ENCODE measurements at regions not wholly inside any gene's neighbourhood (a gene's known extent, or its start where the extent isn't known, plus 50 kb on each side); places are given as distances from the start of the nearest gene placed in this dataset.
"Not testable (repeated sequence)": the region's sequence is repeated elsewhere in the genome, so short reads cannot be mapped to it uniquely, and the experiment has no call there.

DNA sequence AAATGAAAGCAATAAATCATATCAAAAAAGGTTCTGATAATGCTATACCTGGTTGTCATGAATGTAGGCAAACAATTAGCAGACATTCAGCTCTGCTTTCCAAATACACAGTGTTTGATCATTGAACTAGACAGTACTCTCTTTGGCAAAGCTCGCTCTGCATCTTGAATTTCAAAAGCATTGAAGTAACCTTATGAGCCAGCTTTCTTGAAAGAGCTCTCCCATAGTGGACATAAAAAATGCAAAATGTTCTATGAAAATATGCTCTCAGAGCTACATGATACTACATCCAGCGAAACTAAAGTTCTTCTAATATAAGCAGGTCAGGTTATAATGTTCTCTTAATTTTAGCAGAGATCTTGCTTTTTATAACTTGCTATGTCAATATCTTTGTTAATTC lies 533.4 kb downstream of the CSNK1G3 start:
- DNase-seq, result no peak

DNA sequence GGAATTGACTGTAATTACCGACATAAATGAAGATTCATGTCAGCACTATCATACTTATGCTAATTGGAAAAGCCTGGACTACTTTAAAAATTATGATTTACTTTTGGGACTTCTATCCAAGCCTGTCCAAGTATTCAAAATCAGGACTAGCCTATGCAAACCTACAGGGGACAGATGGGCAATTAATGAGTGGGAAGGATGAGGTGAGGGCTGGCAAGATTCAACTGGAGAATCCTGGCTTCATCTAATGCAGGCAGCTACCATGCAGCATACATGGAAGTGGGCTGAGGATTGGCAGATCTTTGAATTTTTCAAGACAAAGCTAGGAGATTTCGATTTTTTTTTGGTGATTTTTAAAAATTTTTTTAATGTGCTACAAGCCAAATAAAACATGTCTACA lies 532.6 kb downstream of the CSNK1G3 start:
- DNase-seq, result no peak

DNA sequence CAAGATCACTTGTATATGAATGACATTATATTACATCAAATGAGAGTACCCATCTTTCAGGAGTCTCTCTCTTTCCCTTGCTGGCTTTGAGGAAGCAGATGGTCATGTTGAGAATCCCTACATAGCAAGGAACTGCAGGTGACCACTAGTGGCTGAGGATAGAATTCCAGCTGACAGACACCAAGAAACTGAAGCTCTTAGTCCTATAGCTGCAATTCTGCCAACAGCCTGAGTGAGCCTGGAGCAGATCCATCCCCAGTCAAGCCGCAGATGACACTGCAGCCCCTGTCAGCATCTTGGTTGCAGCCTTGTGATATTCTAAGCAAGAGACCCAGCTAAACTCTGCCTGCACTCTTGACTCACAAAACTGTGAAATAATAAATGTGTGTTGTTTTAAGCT lies 531.5 kb downstream of the CSNK1G3 start:
- DNase-seq, result no peak

DNA sequence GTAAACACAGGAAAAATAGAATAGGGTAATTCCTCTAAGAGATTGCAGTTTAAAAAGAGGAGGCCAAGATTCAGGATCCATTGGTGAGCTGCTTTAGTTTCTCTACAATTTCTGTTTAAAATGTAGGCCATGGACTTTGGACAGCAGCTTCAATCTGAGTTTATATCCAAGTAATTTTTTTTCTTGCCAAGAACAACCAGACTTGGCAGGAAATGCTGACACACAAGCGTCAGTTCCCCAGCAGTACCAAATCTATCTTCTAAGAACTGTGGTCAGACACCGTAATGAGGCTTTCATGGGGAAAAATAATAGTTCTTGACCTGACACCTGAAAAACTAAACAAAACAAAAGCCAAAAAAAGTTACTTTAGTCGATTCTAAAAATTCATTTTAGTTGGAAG lies 528.8 kb downstream of the CSNK1G3 start:
- no peak for DNase-seq

DNA sequence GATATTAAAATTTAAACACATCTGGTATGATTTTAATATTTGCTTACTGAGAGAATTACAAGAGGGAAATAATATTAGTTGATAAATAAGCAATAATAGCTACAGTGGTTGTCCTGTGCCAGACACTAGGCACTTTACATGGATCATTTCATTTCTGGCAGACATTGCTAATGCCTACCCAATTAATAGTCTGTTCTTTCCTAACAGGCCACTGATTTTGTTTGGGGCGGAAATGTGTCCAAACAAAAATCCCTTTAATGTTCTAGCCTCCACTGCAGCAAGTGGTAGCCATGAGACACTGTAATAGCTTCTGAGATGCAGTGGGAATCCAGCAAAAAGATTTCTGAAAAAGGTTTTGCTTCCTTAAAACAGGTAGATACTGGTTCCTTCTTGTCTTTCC lies 527.4 kb downstream of the CSNK1G3 start:
- no peak for DNase-seq

DNA sequence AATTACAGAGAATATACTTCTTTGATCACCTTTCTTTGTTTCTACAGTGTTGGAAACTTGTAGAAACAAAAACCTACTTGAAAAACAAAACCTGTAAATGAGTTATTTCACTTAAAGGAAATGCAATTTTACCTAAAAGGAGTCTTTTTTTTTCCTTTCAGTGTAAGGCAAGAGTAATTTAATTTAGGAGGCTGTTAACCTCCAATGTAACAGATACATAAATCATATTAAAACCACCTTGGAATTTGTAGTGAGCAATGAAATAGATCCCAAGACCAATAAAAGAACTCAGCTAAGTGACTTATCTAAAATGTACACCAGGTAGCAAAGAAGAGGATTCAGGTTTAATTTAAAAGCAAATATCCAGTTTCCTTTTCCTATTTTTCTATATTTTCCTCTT lies 524.8 kb downstream of the CSNK1G3 start:
- DNase-seq, result no peak

DNA sequence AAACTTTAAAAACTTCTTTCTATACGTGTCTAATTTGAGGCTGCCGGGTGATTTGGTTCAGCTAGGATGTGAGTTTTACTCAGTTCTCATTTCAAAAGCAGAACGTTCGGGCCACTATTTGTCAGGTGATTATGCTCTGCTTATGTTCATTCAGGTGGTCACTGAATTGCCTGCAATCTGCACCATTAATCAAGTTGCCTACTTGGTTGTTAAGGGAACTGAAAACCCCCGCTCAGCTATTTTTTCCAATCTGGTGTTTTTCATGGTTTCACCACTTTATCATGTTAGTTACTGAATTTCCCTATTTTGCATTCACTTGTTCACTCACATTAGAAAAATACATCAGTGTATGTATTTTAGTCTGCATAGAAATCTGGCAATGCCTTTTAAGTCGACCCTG lies 523.0 kb downstream of the CSNK1G3 start:
- DNase-seq, result no peak

DNA sequence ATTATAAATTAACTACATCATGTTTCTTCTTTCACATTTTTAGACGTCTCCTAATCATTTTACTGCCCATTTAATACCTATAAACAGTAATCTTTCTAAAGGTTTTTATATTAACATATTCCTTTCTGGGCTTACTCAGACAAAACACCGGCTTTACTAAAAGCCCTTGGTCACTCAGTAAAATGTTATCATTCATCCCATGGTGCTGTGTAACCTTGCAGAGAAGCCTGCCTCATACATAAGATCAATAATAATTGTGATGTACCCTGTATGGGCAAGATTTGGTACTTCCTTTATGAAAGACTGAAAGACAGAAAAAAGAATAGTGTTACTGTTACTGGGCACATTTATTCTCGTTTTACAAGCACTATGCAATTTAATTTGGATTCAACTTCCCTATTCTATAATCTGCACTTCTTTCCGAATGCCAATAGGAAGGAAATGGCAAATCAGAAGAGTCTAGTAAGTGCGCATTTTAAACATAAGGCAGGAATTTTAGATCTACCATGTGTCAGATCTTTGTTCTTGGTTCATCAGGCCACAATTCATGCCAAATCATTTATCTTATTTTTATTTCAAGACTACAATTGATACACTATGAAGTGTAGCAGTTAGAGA lies 522.2 kb downstream of the CSNK1G3 start:
- DNase-seq, result no peak

DNA sequence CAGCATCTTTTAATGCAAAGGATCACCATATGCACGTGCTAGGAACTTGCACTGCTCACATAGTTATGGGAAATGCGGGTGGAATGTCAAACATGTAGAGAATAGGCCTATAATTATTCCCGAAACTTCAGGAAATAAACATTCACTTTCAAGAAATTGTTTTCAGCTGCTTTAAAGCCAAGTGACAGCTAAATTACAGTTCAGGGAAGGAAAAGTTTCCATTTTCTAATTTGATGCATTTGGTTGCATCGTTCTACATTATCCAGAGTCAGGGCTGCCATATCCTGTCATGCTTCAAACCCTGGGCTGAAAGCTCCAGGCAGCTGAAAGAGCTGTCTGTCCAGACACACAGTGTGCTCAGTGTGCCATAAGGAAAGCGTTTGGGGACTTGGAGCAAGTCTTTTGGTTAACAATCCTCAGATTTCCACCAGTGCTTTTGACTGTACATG lies 518.1 kb downstream of the CSNK1G3 start:
- no peak for DNase-seq

DNA sequence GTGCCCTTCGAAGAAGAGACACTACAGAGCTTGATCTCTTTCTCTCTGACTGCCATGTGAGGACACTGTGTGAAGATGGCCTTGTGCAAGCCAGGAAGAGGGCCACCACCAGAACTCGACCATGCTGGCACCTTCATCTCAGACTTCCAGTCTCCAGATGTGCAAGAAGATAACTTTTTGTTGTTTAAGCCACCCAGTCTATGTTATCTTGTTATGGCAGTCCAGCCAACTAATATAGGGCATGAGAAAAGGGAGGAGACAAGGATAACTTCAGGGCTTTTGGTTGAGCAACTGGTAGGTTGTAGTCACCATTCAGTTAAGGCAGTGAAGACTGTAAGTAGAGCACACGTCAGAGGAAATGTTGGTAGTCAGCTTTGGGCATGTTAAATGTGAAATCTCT lies 515.5 kb downstream of the CSNK1G3 start:
- no peak for DNase-seq

DNA sequence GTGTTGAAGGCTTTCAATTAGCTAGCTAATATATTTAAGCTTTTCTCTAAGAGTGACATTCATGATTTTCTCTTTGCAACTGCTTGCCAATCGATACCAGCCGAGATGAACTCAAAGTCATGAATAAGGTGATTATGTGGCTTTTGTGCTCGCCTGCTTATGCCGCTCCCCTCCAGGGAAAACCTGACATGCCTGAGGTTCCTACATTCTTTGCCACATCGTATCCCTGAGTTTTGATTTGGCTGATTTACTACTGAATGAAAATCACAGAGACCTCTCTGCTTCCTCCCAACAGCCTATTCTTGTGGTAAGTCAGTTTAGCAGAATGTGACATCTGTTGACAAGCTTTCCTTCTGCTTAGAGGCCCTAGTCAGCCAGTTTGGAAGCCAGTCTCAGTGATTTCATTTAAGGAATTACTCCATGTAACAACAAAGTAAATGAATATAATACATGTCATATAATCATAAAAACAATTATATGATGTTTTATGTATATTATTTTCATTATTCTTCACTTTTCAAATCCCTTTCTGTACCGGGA lies 513.4 kb downstream of the CSNK1G3 start:
- no peak for DNase-seq

DNA sequence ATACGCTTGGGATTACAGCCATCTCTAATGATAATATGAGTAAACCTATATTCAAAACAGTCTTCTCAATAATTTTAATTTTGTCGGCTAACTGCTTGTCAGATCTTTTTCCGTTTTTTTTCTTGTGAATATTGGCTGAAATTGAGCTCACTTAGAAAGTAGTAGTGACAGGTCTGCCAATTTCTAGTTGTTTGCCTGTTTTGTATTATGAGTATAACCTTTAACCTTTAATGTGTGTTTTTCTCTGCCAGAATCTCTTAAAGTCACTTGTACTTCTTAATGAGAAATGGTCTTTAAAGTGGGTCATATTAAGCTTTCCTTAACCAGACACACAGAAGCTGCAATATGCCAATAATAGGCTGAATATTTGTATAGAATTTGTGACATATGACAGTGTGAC lies 511.0 kb downstream of the CSNK1G3 start:
- DNase-seq, result no peak

DNA sequence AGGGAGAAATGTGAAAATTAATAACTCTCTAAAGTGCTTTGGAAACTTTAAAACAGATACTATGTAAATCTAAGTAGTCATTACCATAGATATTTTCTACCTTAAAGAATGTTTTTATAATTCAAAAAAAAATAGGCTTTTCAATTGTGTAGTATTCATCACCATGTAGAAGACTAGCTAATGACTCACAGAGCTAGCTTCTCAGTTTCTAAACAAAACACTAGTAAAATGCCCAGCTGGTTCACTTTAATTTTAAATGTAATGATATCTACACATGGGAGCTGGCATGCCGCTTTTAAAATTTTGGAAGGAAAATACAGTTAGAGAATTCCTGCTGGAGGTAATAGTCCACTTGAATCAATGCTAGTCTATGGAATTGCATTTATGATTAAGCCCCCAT lies 509.8 kb downstream of the CSNK1G3 start:
- no peak for DNase-seq

DNA sequence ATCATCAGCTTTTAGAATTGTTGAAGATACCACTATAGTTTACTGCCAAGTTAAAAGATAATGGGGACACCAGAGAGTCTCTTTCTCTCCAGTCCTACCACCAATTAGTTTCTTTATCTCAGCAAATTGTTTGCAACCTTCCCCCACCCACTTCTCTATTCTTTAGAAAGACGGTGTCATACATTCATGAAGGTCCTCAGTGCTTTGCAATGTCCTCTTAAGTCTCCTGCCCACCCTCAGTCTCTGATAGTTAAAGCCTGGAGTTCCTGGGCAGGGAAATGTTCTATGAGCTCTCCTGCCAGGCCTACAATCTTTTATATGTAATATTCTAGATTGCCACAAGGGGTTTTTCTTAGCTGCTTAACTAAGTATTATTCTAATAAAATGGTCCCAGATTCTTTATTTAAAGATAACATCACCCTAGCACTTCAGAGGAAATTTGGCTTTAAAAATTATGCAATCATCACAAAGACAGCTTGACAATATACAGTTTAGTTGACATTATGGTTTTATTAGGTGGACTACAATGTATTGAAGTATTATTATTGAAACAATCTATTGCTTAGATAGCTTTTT lies 509.2 kb downstream of the CSNK1G3 start:
- no peak for DNase-seq

DNA sequence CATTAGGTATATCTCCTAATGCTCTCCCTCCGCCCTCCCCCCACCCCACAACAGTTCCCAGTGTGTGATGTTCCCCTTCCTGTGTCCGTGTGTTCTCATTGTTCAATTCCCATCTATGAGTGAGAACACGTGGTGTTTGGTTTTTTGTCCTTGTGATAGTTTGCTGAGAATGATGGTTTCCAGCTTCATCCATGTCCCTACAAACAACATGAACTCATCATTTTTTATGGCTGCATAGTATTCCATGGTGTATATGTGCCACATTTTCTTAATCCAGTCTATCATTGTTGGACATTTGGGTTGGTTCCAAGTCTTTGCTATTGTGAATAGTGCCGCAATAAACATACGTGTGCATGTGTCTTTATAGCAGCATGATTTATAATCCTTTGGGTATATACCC lies 505.3 kb downstream of the CSNK1G3 start:
- not testable (repeated sequence) for DNase-seq

DNA sequence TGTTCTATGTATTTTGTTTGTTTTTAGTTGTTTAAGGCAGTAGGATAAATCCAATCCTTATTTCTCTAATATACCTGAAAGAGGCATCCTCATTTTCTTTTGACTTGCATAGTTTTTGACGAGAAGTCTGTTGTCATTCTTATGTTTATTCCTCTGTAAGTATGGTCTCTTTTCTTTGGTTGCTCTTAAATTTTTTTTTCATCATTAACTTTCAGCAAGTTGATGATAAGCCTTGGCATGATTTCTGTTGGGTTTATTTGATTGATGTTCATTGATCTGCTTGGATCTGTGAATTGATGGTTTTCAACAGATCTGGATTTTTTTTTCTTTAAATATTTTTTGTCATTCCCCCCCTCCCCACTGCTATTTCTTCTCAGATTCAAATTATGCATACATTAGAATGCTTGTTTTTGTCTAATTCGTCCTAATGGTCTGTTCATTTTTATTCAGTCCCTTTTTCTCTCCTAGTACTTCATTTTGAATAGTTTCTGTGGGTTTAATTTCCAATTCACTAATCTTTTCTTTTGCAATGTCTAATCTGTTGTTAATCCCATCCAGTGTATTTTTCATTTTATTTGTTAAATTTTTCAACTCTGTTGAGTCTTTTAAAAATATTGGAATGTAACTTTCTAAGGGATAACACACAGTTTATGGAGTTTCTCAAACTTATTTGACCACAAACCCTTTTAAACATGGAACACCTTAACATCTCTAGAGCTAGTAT lies 495.9 kb downstream of the CSNK1G3 start:
- DNase-seq, result no peak

DNA sequence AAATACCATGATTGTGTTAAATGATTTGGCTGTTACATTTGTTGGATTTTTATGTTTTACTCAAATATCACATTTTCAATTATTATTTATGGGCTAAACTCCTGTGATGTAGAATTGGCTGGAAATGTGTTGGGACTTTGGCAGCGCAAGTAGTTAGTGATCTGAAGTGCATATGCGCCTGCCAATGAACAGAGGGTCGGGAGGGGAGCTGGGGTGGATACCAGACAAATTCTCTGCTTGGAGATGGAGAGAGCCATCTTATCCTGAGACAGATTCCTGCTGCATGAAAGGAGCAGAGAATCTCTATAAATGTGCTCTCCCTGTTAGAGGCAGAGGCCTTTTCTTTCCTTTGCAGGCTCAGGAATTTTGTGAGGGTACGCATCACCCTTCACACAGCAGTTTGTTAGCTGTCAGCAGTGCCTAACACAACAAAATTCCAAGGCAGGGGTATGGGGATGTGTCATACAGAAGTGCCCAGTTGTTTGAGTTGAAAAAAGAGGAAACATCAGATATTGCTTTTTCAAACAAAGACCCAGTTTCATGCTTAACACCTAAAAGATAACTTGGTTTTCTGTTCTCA lies 489.1 kb downstream of the CSNK1G3 start:
- no peak for DNase-seq

DNA sequence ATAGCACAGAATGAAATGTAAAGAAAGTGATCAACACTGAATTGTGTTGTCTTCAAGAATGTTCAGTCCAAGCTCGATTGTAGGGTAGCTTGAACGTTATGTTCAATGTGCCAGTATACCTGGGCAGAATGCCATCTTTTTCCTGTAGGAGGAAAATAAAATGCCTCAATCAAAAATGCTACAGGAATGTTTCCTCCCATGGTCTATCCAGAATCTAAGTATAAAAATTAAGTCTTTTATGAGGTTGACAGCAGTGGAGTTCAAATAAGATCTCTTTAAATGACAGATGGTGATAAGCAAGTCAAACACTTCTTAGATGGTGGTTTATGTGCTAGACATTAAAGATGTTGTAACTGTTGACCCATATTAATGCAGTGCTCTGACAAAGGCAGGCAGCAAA lies 488.6 kb downstream of the CSNK1G3 start:
- no peak for DNase-seq

DNA sequence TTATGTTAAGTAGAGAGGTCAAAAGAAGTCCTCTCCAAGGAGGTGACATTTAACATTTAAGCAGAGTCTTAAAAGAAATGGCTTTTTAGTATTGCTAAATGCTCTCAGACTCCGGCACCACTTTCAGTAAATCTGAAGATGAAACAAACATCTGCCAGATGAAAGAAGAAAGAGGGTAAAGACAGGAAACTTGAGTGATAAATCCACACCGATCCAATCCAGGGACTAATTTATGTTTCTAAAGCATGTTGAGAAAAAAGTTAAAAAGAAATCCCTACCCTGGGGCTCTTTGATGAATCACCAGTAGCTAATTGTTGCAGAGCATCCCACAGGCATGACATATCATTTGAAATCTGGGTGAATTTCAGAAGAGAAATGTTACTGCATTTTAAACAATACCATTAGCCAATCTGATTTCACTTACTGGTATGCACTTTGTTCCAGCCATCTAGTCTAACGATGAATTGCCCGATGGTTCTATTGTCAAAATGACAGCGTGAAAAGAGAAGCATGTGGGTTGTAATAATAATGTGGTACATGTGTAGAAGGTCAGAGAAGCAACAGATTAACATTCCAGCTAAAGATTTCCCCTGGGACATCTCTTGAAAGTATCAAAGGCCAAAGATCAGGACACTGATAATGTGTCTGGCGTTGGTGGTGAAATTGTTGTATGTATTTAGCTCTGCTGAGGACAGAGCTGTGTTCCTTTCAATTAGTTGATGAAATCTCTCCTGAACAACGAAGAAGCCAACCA lies 485.7 kb downstream of the CSNK1G3 start:
- DNase-seq, result no peak

DNA sequence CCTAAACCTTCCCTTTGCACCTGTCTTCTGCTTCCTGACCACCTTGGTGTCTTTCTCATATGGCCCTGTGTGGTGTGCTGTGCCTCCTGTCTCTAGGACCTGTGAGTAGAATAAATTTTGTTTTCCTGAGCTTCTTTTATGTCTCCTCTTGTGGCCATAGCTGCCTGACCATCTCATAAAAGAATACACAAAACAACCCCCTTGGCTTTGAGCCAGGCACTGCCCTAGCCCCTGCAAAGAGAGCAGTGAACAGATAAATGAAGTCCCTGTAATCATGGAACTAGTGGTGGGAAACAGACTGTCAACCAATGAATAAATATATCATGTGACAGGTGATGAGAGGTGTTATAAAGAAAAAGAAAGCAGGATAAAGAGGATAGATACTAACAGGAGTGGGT lies 485.1 kb downstream of the CSNK1G3 start:
- no peak for DNase-seq

DNA sequence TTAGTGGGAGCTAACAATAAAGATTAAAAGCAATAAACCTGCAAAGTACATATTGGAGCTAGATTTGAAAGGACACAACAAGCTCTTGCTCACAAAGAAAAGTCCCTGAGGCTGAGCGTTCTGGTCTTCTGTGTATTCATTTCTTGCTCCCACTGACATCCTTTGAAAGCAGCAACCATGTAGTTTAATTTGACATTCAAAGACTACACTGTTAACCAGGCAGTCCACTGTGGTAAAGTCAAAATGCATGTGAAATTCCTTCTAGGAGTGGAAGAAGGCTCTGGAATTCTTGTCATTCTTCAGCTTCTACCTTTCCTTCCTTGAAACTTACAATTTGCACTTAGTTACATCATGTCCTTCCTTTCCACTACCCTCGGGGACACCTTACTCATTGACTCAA lies 480.7 kb downstream of the CSNK1G3 start:
- no peak for DNase-seq

DNA sequence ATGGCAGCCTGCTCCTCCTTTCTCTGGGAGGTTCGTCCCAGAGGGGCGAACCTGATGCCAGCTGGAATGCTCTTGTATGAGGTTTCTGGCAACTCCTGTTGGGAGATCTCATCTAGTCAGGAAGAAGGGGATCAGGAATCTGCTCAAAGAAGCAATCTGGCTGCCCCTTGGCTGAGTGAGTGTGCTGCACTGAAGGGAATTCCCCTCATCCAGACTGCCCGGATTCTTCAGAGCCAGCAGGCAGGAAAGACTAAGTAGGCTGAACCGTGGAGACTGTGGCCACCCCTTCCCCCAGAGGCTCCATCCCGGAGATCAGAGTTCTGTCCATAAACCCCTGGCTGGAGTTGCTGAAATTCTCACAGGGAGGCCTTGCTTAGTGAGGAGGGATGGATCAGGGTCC lies 476.0 kb downstream of the CSNK1G3 start:
- DNase-seq, result no peak

DNA sequence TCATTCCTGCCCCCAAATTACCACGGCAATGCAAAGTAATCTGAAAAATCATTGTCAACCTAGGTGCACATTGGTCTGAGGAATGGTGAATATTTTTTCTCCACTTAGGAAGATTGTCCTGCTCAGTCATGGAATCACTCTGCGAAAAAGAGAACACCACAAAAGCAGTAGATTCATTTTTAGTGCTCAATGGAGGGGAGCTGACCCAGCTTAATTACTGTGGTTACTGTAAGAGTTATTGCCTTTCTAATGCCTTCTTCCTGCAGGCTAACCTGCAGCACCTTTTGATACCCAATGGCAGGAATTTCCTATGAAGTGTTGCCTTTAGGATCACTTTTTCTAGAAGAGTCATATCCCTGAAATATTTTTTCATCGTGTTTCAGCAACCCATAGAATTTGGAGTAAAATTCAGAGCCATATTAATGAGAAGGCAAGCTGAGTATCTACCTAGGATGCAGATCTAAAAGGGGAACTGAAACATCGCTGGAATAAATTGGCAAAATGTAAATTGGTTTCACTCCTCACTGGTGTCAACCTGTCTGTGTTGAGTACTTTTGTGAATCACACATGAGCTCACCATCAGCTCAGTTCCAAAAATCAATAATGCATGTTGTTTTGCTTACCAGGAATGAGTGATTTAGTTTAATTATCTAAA lies 464.5 kb downstream of the CSNK1G3 start:
- DNase-seq, result no peak

Measured in stimulated activated CD4-positive, alpha-beta T cell treated with anti-CD3 and anti-CD28 coated beads, Interleukin-4, amount 100 ng/mL, for 1 hour (primary cell).